ENCODE measurements at regions not wholly inside any gene's neighbourhood (a gene's known extent, or its start where the extent isn't known, plus 50 kb on each side); places are given as distances from the start of the nearest gene placed in this dataset.
"Not testable (repeated sequence)": the region's sequence is repeated elsewhere in the genome, so short reads cannot be mapped to it uniquely, and the experiment has no call there.

DNA sequence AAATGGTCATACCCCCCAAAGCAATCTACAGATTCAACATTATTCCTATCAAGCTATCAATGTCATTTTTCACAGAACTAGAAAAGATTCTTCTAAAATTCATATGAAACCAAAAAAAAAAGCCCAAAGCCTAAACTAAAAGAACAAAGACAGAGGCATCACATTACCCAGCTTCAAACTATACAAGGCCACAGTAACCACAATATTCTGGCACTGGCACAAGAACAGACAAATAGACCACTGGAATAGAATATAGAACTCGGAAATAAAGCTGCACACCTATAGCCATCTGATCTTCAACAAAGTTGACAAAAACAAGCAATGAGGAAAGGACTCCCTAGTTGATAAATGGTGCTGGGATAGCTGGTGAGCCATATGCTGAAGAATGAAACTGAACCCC lies 89.2 kb upstream of the PCED1B start:
- Histone ChIP-seq H3K9ac (replicated peaks; ENCODE audit: extremely low read depth, insufficient read depth, low read length) (no peak overlapping the region), H3K9me1 (replicated peaks; ENCODE audit: control insufficient read depth, extremely low read depth, insufficient read depth, low read length) (no peaks in the 10 kb centered on the region), H3K4me1 (ENCODE audit: control insufficient read depth, extremely low read depth, insufficient read depth, low read length) (no peaks in the 10 kb centered on the region), H2AFZ (ENCODE audit: low read depth, low read length) (no peak overlapping the region), H3K9me3 (replicated peaks; ENCODE audit: control insufficient read depth, insufficient read depth, low read length) (no peaks in the 10 kb centered on the region), H3K27ac (ENCODE audit: insufficient read depth, low read depth, low read length) (no peak overlapping the region), H3K4me3 (replicated peaks in 1 of 3; ENCODE audit: insufficient read depth in 1 of 3, low read depth in 1 of 3, low read length in 3 of 3) (no peak overlapping the region), H4K20me1 (replicated peaks; ENCODE audit: control insufficient read depth, extremely low read depth, insufficient read depth, low read length) (no peaks in the 10 kb centered on the region), H3K4me2 (ENCODE audit: insufficient read depth, low read length) (no peak overlapping the region), H3K36me3 (ENCODE audit: control insufficient read depth in 2 of 2, extremely low read depth in 1 of 2, insufficient read depth in 2 of 2, low read length in 2 of 2) (no peaks in the 10 kb centered on the region), H3K27me3 (ENCODE audit: control insufficient read depth in 2 of 2, insufficient read depth in 2 of 2, low read length in 2 of 2) (peaks cover 1 to 8% of the 10 kb centered on the region in 2 experiments), H3K79me2 (ENCODE audit: control insufficient read depth, insufficient read depth, low read length) (no peaks in the 10 kb centered on the region)
- POLR2A ChIA-PET = no interaction called here
- no TSS peak for BruUV-seq (replicated peaks)
- TF ChIP-seq POLR2A (IDR thresholded peaks at IDR 0.05; ENCODE audit: low read depth, low read length) (no peak), MAX (IDR thresholded peaks at IDR 0.05; ENCODE audit: insufficient read depth, insufficient read length) (no peak), JUN (IDR thresholded peaks at IDR 0.05; ENCODE audit: borderline replicate concordance, insufficient read depth, insufficient read length, low read depth) (no peak), EZH2 (IDR thresholded peaks at IDR 0.05; ENCODE audit: borderline replicate concordance, low read depth, low read length, severe bottlenecking) (no peak), POLR2AphosphoS5 (IDR thresholded peaks at IDR 0.05; ENCODE audit: insufficient read depth, low read depth, low read length) (no peak), GATA2 (IDR thresholded peaks at IDR 0.05; ENCODE audit: insufficient read depth, insufficient read length, low read depth, low read length) (no peak), MYC (IDR thresholded peaks at IDR 0.05; ENCODE audit: low read depth, low read length) (no peak), FOS (IDR thresholded peaks at IDR 0.05; ENCODE audit: borderline replicate concordance, insufficient read depth, low read length) (no peak), CTCF (IDR thresholded peaks at IDR 0.05; ENCODE audit: extremely low read depth in 1 of 2, insufficient read depth in 1 of 2, low read depth in 1 of 2, low read length in 2 of 2) (no peak)
- no peak for FAIRE-seq
- dilution Hi-C loops (cut with MboI; ENCODE audit: extremely low pct_ligation_motif_present, low sequenced_read_pairs) (no loop called here), intact Hi-C loops (cut with micrococcal nuclease) (no loop called here)
- no peak for DNase-seq (ENCODE audit: low read depth, low spot score)
- CTCF ChIA-PET = interaction anchor here (0.8 to 1.0 kb wide), 1 partner anchor 31 kb away, joined by 3 read pairs; no protein-coding TSS in a partner anchor

- intact Hi-C loops (cut with micrococcal nuclease); H3K9me1 ChIP-seq (replicated peaks; ENCODE audit: control insufficient read depth, extremely low read depth, insufficient read depth, low read length); POLR2A ChIA-PET; DNase-seq (ENCODE audit: low read depth, low spot score); H4K20me1 ChIP-seq (replicated peaks; ENCODE audit: control insufficient read depth, extremely low read depth, insufficient read depth, low read length); H3K79me2 ChIP-seq (ENCODE audit: control insufficient read depth, insufficient read depth, low read length); H3K9ac ChIP-seq (replicated peaks; ENCODE audit: extremely low read depth, insufficient read depth, low read length); H3K4me2 ChIP-seq (ENCODE audit: insufficient read depth, low read length); BruUV-seq (replicated peaks); FAIRE-seq; H3K27ac ChIP-seq (ENCODE audit: insufficient read depth, low read depth, low read length); H3K4me1 ChIP-seq (ENCODE audit: control insufficient read depth, extremely low read depth, insufficient read depth, low read length); dilution Hi-C loops (cut with MboI; ENCODE audit: extremely low pct_ligation_motif_present, low sequenced_read_pairs); H2AFZ ChIP-seq (ENCODE audit: low read depth, low read length); H3K27me3 ChIP-seq (ENCODE audit: control insufficient read depth in 2 of 2, insufficient read depth in 2 of 2, low read length in 2 of 2); H3K4me3 ChIP-seq (replicated peaks in 1 of 3; ENCODE audit: insufficient read depth in 1 of 3, low read depth in 1 of 3, low read length in 3 of 3); H3K36me3 ChIP-seq (ENCODE audit: control insufficient read depth in 2 of 2, extremely low read depth in 1 of 2, insufficient read depth in 2 of 2, low read length in 2 of 2); CTCF ChIA-PET; H3K9me3 ChIP-seq (replicated peaks; ENCODE audit: control insufficient read depth, insufficient read depth, low read length): not testable (repeated sequence)
These were observed 87.4 kb upstream of the PCED1B start for GRCh38 chr12:46992051-46992450.

All from endothelial cell of umbilical vein (primary cell).